ENCODE measurements at regions not wholly inside any gene's neighbourhood (a gene's known extent, or its start where the extent isn't known, plus 50 kb on each side); places are given as distances from the start of the nearest gene placed in this dataset.
"Not testable (repeated sequence)": the region's sequence is repeated elsewhere in the genome, so short reads cannot be mapped to it uniquely, and the experiment has no call there.

DNA sequence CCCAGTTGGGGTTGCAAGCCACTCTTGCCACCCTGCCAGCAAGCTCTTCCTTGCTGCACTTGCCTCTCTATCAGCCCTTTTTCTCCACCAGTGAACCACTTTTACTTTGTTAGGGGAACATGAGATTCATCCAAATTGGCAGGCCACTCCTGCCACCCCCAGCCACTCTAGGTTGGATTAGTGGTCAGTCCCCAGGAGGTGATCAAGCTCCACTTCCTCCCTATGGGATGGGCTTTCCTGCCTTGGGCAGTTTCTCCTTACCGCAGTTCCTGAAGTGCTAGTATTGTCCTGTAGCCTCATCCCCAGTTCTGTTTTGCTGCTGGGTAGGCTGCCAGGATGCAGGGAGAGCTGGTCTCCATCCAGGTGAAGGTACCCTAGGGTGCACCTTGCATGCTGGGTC, 104.5 kb downstream of the ALG10 start:
- Histone ChIP-seq H3K9me2 (replicated peaks; ENCODE audit: insufficient read depth, low read length) (no peaks in the 10 kb centered on the region), H3F3A (ENCODE audit: insufficient read depth) (no peaks in the 10 kb centered on the region), H3K4me2 (ENCODE audit: low read depth, low read length, poor library complexity, severe bottlenecking) (no peak overlapping the region), H3K9ac (ENCODE audit: low read length) (no peak overlapping the region), H4K20me1 (ENCODE audit: low read depth, low read length) (no peaks in the 10 kb centered on the region), H3K79me2 (ENCODE audit: insufficient read depth, low read length) (no peaks in the 10 kb centered on the region), H3K36me3 (ENCODE audit: low read length) (no peaks in the 10 kb centered on the region), H3K9me3 (ENCODE audit: insufficient read depth, low read length) (no peaks in the 10 kb centered on the region), H3K27ac (ENCODE audit: low read depth, low read length) (no peak overlapping the region), H2AFZ (ENCODE audit: low read depth, low read length, severe bottlenecking) (no peak overlapping the region), H3K4me3 (ENCODE audit: insufficient read depth, low read length, poor library complexity, severe bottlenecking) (no peak overlapping the region), H3K27me3 (ENCODE audit: low read length) (no peaks in the 10 kb centered on the region)
- TF ChIP-seq CTCF (IDR thresholded peaks at IDR 0.05; ENCODE audit: insufficient read depth, low read length, poor library complexity, severe bottlenecking) = no peak
- no peak for TF ChIP-seq EZH2phosphoT487 (conservative IDR thresholded peaks at IDR 0.05; ENCODE audit: low read length)

- not testable (repeated sequence) for H3K4me2 ChIP-seq (ENCODE audit: low read depth, low read length, poor library complexity, severe bottlenecking); H3K27ac ChIP-seq (ENCODE audit: low read depth, low read length); H3K9me2 ChIP-seq (replicated peaks; ENCODE audit: insufficient read depth, low read length); H2AFZ ChIP-seq (ENCODE audit: low read depth, low read length, severe bottlenecking); H3K4me3 ChIP-seq (ENCODE audit: insufficient read depth, low read length, poor library complexity, severe bottlenecking); H3K27me3 ChIP-seq (ENCODE audit: low read length); H4K20me1 ChIP-seq (ENCODE audit: low read depth, low read length); H3F3A ChIP-seq (ENCODE audit: insufficient read depth); H3K36me3 ChIP-seq (ENCODE audit: low read length); H3K9me3 ChIP-seq (ENCODE audit: insufficient read depth, low read length); H3K9ac ChIP-seq (ENCODE audit: low read length); H3K79me2 ChIP-seq (ENCODE audit: insufficient read depth, low read length)
These were observed 105.1 kb downstream of the ALG10 start for GRCh38 chr12:34127379-34127778.

DNA sequence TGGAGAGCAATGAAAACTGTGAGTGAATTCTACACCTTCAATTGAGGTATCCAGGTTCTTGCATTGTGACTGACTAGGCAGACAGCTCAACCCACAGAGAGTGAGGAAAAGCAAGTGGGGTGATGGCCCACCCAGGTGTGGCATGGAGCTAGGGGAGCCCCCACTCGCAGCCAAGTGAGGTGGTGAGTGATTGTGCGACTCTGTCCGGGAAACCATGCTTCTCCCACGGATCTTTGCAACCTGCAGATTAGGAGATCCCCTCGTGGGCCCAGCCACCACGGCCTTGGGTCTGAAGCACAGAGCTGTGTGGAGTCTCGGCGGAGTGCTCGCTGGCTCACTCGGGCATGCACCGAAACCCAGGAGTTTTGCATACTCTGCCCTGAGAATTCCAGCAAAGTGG, 120.1 kb downstream of the ALG10 start:
- H3K4me2 ChIP-seq (ENCODE audit: low read depth, low read length, poor library complexity, severe bottlenecking) = no peak overlapping the region
- H3F3A ChIP-seq (ENCODE audit: insufficient read depth) = no peaks in the 10 kb centered on the region
- no peaks in the 10 kb centered on the region for H3K9me2 ChIP-seq (replicated peaks; ENCODE audit: insufficient read depth, low read length)
- no peaks in the 10 kb centered on the region for H3K9me3 ChIP-seq (ENCODE audit: insufficient read depth, low read length)
- no peak overlapping the region for H2AFZ ChIP-seq (ENCODE audit: low read depth, low read length, severe bottlenecking)
- H3K79me2 ChIP-seq (ENCODE audit: insufficient read depth, low read length) = no peaks in the 10 kb centered on the region
- H3K36me3 ChIP-seq (ENCODE audit: low read length) = no peaks in the 10 kb centered on the region
- TF ChIP-seq EZH2phosphoT487 (conservative IDR thresholded peaks at IDR 0.05; ENCODE audit: low read length) = no peak
- TF ChIP-seq CTCF (IDR thresholded peaks at IDR 0.05; ENCODE audit: insufficient read depth, low read length, poor library complexity, severe bottlenecking) = no peak
- no peaks in the 10 kb centered on the region for H3K27me3 ChIP-seq (ENCODE audit: low read length)
- H3K9ac ChIP-seq (ENCODE audit: low read length) = no peak overlapping the region
- no peak overlapping the region for H3K27ac ChIP-seq (ENCODE audit: low read depth, low read length)
- no peaks in the 10 kb centered on the region for H4K20me1 ChIP-seq (ENCODE audit: low read depth, low read length)
- H3K4me3 ChIP-seq (ENCODE audit: insufficient read depth, low read length, poor library complexity, severe bottlenecking) = no peak overlapping the region

DNA sequence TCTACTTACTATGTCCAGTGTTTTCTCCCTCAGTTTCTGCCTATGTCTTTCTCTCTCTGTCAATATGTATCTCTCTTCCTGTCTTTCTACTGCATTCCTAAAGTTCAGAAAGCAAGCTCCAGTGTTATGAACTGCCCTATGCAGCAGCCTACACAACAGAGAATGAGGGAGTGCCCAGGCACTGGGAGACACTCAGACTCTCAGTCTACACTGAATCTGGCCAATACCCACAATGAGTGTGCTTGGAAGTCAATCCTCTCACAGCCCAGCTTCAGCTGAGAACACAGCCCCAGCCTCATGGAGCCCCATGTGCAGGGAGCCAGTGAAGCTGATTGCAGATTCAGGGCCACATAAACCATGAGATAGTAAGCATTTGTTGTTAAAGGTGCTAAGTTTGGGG, 128.7 kb downstream of the ALG10 start:
- H3F3A ChIP-seq (ENCODE audit: insufficient read depth) = no peaks in the 10 kb centered on the region
- H3K27me3 ChIP-seq (ENCODE audit: low read length) = no peaks in the 10 kb centered on the region
- no peak overlapping the region for H3K4me2 ChIP-seq (ENCODE audit: low read depth, low read length, poor library complexity, severe bottlenecking)
- H2AFZ ChIP-seq (ENCODE audit: low read depth, low read length, severe bottlenecking) = no peak overlapping the region
- H3K36me3 ChIP-seq (ENCODE audit: low read length) = no peaks in the 10 kb centered on the region
- H3K9ac ChIP-seq (ENCODE audit: low read length) = no peak overlapping the region
- no peaks in the 10 kb centered on the region for H3K9me2 ChIP-seq (replicated peaks; ENCODE audit: insufficient read depth, low read length)
- no peaks in the 10 kb centered on the region for H3K9me3 ChIP-seq (ENCODE audit: insufficient read depth, low read length)
- no peaks in the 10 kb centered on the region for H3K79me2 ChIP-seq (ENCODE audit: insufficient read depth, low read length)
- no peak overlapping the region for H3K4me3 ChIP-seq (ENCODE audit: insufficient read depth, low read length, poor library complexity, severe bottlenecking)
- H4K20me1 ChIP-seq (ENCODE audit: low read depth, low read length) = no peaks in the 10 kb centered on the region
- H3K27ac ChIP-seq (ENCODE audit: low read depth, low read length) = no peak overlapping the region
- no peak for TF ChIP-seq CTCF (IDR thresholded peaks at IDR 0.05; ENCODE audit: insufficient read depth, low read length, poor library complexity, severe bottlenecking)
- TF ChIP-seq EZH2phosphoT487 (conservative IDR thresholded peaks at IDR 0.05; ENCODE audit: low read length) = no peak
